C4-2B (cell line): ENCODE measurements at regions not wholly inside any gene's neighbourhood (a gene's known extent, or its start where the extent isn't known, plus 50 kb on each side); places are given as distances from the start of the nearest gene placed in this dataset.

Source experiments
- H3K27ac ChIP-seq: fragments of 450-650 bp; 2 replicates; pipeline ENCODE4 v1.5.1; 2017
- ZFX ChIP-seq: fragments of 450-650 bp; IDR thresholded peaks from 2 replicates; pipeline ENCODE4 v1.6.1; 2017
- TF ChIP-seq, protein P1 (sequence below): fragments of 450-650 bp; conservative IDR thresholded peaks from 2 replicates; pipeline ENCODE4 v1.5.1; 2017; ENCODE audit warnings: mild to moderate bottlenecking

DNA sequence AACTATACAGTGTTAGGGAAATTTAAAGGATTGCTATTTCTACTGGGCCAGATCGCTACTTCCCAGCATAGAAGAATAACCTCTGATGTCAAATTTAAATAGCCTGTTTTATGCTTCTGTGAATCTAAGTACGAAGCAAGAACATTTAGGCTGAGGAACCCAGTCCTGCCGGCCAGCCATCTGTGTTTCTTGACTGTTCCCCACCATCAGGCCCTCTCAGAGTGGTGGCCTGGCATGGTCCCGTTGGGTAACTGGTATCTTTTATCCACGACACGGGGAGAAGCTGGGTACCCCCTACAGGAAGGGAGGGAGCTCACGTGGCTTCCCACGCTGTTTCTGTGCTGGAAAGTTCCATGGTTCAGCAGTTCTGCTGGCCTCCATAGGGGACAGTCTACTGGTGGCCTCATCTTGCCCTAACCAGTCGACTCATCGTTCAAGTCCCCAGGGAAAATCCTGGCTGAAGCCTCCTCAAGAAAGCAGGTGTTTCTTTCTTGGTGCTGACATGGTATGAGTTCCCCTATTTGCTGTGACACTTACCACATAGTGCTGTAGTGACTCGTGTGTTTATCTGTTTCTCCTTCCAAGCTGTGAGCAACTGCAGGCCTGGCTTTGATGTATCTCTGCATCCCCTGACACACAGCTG, 201.7 kb upstream of the NLRP1 start:
- TF ChIP-seq, protein P1, sequence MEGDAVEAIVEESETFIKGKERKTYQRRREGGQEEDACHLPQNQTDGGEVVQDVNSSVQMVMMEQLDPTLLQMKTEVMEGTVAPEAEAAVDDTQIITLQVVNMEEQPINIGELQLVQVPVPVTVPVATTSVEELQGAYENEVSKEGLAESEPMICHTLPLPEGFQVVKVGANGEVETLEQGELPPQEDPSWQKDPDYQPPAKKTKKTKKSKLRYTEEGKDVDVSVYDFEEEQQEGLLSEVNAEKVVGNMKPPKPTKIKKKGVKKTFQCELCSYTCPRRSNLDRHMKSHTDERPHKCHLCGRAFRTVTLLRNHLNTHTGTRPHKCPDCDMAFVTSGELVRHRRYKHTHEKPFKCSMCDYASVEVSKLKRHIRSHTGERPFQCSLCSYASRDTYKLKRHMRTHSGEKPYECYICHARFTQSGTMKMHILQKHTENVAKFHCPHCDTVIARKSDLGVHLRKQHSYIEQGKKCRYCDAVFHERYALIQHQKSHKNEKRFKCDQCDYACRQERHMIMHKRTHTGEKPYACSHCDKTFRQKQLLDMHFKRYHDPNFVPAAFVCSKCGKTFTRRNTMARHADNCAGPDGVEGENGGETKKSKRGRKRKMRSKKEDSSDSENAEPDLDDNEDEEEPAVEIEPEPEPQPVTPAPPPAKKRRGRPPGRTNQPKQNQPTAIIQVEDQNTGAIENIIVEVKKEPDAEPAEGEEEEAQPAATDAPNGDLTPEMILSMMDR = no peak
- TF ChIP-seq ZFX = no peak
- no peak overlapping the region for H3K27ac ChIP-seq

GRCh38 chr17:5786510-5786875, 202.2 kb upstream of the NLRP1 start:
- TF ChIP-seq, protein P1 = no peak
- TF ChIP-seq ZFX = no peak
- no peak overlapping the region for H3K27ac ChIP-seq

- TF ChIP-seq ZFX = no peak
- TF ChIP-seq, protein P1 = no peak
Measured at GRCh38 chr17:5788266-5788900, 204.1 kb upstream of the NLRP1 start.

DNA sequence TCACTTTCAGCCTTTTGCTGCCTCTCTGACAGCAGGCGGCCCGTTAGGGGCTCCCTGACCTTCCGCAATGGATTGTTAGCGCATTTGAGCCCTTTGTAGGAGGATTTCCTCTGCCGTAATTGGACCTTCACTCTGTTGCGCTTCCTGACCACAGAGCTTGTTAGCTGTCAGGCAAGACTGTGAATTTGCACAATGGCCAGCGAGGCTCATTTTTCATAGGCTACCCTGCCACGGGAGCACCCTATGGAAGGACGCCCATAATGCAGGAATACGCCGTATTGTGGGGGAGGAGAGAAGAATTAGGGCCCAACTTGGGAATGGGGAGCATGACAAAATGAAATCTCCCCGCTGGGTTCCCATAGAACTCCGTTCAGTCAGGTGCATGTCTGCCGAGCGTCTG, 205.2 kb upstream of the NLRP1 start:
- no peak overlapping the region for H3K27ac ChIP-seq
- TF ChIP-seq, protein P1 = no peak
- no peak for TF ChIP-seq ZFX

More at GRCh38 chr17:5788266-5788900, 204.1 kb upstream of the NLRP1 start:
- H3K27ac ChIP-seq = no peak overlapping the region

DNA sequence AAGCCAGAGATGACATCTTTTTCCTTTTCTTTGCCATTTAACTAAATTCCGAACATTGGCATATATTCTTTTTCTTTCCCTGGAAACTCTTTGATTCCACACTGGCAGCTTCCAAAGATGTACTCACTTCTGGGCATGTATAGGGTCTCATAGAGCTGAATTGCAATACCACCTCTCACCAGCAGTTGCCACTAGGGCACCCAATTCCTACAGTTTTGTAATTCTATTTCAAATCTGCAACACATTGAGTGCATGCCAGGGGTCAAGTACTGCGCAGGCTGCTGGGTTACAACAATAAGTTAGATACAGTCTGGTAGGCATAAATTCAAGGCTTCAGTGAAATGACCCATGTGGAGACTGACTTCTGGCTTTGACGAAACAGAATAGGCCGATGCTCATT, 208.8 kb upstream of the NLRP1 start:
- no peak for TF ChIP-seq ZFX
- TF ChIP-seq, protein P1 = peak; percentile 38
- no peak overlapping the region for H3K27ac ChIP-seq

- TF ChIP-seq, protein P1 = no peak
- TF ChIP-seq ZFX = no peak
- H3K27ac ChIP-seq = no peak overlapping the region
Measured at GRCh38 chr17:5793899-5794298, 209.6 kb upstream of the NLRP1 start.

DNA sequence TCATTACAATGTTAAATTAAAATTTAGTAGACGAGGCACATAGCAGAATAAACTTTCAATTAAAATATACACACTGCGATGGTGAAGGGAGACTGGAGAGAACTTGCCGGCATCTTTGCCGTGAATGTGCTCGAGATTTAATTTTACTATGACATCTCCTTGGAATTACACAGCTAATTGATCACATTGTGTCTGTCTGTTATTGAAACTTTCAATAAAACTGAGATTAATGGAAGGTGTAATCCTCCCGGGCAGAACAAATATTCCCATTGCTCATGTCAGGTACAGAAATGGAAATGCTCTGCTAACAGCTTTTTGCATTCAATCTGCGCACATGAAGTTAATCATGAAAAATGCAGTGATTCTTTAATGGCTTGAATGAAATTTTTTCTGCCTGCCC, 210.1 kb upstream of the NLRP1 start:
- no peak overlapping the region for H3K27ac ChIP-seq
- TF ChIP-seq, protein P1 = no peak
- TF ChIP-seq ZFX = no peak
